Smooth muscle cell of the brain vasculature (primary cell): ENCODE measurements at regions not wholly inside any gene's neighbourhood (a gene's known extent, or its start where the extent isn't known, plus 50 kb on each side); places are given as distances from the start of the nearest gene placed in this dataset.

Source experiments
- DNase-seq: peaks from one replicate; pipeline ENCODE4 v3.0.0-alpha.2; 2012; ENCODE audit warnings: low read depth, low spot score

DNA sequence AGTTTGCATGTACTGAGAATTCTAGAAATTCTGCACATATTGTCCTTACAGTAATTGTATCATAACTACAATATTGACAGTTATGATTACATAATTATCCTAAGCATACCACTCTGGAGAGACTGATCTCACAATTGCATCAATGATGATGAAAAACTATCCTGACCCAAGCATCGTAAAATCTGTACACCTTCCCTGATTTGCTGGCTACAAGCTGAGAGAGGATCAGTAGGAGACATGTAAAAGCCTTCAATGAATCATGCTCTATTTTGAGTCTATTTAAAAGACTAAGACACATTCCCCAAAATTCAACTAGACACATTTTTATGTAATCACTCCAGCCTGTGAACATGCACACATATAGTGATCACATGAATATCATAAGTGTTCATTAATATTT is 1833.8 kb downstream of the EFNA5 start:
- DNase-seq: no peak

DNA sequence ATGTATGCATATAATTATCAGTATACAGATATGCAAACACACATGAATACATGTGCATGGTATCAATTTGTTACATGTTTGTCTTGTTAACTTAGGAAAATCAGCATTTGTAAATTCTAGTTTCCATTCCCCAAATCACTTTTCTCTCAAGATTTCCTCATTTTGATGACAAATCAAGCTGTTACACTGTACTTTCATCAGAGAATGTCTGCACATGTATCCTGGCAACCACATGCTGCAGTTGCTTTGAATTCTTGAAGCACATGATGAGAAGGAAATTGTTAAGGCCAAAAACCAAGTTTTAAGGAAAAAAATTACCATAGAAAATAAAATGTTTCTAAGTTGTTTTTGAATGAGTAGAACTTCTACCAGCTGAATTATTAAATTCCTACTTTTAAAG is 1834.5 kb downstream of the EFNA5 start:
- DNase-seq: no peak

DNA sequence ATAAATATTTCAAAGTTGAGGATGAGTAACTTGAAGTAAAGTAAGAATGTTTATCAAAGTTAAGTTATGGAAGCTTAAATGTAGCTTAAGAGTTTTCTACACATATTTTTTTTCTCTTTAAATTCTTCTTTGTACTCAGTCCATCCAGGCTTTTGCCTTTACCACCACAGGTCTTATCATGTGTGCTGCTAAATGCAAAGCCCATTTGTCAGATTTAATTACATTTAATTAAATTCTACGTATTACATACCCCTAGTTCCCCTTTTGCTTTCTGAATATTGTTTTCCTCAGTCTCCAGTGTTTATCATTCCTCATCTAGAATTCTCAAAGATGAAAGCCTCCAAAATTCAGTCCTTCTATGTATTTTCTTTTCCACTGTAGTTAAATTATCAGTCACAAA is 1841.9 kb downstream of the EFNA5 start:
- no peak for DNase-seq

DNA sequence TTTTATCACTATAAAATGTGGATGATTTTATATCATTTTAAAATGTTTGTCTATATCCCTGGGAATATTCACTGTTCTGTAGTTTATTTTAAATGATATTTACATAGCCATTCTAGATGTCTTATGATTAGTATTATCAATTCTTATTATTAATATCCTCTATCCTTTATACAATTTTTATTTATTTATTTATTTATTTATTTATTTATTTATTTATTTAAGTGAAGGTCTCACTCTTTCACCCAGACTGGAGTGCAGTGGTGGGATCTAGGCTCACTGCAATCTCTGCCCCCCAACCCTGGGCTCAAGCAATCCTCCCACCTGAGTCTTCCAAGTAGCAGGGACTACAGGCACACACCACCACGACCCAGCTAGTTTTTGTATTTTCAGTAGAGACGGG is 1848.9 kb downstream of the EFNA5 start:
- DNase-seq: no peak

DNA sequence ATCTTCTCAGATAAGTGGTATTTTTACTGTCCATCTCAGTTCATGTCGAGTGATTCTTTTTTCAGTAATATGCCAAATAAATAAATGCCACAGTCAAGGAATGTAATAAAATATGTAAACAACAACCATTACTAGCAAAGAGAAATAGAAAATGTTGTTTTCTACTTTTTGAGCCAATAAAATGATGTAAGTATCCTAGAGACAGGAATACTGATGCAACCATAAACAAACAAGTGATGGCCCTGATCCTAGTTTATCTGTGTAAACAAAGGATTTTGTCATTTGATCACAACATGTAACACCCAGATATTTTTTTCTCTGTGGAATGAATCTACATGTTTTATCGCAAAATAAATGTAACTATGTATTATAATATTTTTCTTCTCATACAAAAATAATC is 1852.8 kb downstream of the EFNA5 start:
- DNase-seq: no peak

DNA sequence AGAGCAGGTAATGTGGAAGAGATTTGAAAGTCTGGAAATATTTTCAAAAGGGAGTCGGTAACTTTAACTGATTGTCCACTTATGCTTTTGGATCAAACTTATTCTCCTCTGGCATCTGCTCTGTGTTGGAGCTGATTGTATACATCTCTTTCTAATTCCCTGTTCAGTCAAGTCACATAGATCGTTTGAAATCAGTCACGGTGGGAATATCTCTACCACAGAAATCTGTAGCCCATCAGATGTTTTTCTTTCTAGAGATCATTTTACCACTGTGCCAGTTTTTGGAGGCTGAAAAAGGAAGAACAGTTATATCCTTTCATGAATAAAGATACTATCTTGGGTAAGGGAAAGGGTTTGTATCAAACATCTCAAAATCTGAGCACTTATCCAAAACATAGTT is 1853.3 kb downstream of the EFNA5 start:
- DNase-seq: no peak

DNA sequence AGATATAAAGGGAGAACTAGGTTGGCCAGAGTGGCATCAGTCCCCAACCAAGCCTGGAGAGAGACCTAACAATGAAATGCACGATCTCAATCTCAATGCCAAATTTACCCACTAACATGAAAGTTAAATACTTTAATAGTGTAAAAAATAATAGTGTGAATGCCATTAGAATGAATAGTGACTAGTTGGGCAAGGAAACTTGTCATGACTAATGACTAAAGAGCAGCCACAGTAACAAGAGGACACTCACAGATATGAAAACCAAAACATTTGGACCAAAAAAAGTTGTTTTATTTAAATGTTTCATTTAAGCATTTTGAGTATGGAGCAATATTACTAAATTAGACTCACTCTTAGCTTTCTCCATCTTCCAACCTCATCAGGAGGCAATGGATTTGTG is 1853.8 kb downstream of the EFNA5 start:
- no peak for DNase-seq

DNA sequence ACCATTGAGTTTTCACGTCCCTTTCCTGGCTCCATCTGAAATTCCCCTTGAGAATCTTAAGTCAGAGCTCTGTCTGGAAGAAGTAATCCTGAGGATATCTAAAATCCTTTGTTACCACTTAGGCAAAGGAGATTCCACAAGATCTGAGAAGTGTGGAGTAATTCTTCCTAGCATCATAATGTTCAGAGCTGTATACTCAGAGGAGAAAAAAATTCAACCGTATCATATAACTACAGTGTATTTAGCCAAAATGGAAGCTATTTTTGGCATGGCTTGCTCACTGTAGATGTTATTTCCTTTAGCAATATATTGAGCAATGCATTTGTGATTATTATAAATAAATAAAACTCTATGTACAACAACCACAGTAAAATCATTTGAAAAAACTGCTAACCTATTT is 1858.4 kb downstream of the EFNA5 start:
- no peak for DNase-seq

DNA sequence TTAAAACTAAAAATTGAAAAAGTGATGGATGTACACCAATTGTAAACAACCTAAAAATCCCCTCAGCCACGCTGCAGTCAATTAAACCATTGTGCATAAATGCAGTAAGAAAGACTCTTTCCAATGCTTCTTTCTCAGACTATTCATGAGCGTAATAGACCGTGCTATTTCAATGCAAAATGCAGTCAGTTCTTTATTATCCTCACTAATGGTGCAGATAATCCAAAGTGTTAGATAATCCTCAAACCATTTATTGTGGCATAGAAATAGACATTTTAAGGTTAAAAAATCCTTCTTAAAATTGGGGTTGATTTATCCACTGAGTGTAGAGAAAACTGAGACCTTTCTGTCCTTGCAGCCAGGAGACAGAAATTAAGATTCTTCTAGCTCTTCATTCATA is 1862.8 kb downstream of the EFNA5 start:
- DNase-seq: no peak

DNA sequence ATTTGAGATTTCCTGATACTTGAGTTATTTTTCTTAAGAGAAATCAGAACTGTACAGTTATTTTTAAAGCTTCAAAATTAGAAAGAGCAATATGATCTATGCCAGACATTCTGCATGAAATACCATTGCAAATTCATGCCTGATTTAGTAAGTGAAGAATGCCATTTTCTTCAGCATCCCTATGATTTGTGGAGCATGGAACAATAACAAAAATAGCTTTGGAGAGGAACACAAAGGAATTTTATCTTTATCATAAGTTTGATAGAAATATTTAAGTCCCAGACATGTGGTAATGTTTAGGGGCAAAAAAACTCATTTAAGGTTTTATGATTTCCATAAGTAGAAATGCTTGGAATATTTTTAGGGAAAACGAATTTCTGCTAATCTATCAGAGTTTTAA is 1863.4 kb downstream of the EFNA5 start:
- DNase-seq: no peak

DNA sequence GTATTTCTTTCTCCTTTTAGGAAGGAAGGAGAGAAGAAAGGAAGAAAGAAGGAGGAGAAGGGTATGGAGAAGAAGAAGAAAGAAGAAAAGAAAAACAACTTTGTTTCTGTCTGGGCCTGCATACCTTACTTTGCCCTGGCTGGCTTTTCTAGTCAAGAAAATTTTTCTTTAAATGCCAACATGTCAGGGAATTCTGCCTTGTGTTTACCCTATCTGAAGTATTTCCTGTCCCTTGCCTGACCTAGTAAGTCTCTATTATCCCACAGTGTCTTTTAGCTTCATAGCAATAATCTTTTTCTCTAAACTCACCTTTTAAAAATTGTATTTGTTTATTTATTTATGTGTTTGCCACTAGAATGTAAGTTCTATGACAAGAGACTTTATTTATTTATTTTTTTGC is 1864.1 kb downstream of the EFNA5 start:
- no peak for DNase-seq

DNA sequence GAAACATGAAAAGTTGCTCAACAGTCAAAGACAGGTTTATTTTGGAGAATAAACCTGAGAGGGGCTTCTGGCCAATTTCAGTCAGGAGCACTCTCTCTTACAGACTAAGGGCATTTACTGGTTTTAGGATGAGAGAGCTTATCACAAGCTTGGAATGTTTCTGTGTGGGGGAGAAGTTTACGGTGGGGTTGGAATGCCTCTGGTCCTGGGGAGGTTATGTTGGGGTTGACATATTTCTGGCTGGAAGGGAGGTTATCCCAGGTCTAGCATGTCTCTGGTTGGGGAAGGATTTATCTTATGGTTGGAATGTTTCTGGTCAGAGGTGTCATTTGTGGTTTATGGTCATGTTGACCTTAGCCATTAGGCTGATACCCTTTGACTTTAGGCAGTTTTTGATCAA is 1867.3 kb downstream of the EFNA5 start:
- DNase-seq: no peak

DNA sequence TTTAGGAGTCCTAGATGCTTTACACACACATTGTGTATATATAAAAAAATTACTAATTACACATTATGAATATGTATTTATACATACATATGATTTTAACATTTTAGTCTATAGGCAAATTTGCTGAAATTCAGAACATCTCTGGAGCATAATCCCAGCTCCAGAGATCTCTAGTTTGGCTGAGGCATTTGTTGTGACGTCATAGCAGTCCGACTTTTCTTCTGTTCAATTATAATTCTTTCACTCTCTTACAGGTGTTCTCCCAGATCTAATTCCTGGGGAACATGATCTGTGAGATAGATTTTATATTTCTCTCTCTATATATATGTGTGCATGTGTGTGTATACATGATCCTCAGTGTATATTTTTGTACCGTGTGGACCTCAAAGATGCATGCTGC is 1876.2 kb downstream of the EFNA5 start:
- DNase-seq: no peak

DNA sequence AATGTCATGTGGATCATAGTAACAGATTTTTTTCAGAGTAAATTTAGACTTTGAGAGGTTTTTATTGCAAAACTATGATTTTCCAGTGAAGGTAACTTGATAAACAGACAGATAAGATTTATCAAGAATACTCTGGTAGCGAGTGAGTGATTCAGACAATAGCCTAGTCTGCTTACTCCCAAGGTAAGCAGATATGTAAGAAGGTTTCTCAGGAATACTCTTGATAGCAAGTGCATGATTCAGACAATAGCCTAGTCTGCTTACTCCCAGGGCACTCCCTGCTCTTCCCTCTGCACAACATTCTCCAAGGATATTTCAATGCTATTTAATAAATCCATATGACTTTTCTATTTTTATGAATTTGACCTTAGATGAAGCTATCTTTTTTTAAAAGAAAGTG is 1881.5 kb downstream of the EFNA5 start:
- no peak for DNase-seq

DNA sequence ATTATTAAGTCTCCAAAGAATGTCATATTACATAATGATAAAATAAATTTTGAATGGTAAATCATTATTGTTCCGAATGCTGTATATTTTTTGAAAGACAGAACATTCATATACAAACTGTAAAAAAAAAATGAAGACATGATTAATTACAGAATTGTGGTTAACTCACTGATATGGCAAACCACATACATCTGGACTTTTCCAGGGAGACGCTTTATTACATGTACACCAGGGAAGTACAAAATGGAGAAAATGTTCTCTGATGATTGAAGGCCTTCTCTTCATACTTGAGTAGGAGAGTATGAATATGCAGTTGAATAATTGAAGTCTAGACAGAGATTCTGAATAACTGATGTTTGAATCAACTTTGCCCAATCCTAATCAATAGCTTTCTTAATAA is 1886.9 kb downstream of the EFNA5 start:
- no peak for DNase-seq

DNA sequence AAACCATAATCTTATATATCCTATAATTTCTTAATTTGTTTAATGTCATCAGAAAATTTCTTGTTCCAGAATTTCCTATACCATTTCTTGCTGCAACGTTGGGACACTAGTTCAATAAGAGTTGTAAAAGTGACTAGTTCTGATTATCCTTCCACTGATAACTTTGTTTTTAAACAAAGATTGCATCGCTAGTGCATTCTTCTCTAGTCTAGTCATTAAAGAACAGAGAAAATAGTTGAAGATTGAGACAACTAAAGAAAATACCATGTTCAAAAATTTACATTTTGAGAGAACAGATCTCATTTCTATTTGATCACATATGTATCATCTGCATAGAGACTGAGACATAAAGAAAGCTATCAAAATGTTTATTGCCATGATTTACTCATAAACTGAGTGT is 1888.2 kb downstream of the EFNA5 start:
- no peak for DNase-seq

DNA sequence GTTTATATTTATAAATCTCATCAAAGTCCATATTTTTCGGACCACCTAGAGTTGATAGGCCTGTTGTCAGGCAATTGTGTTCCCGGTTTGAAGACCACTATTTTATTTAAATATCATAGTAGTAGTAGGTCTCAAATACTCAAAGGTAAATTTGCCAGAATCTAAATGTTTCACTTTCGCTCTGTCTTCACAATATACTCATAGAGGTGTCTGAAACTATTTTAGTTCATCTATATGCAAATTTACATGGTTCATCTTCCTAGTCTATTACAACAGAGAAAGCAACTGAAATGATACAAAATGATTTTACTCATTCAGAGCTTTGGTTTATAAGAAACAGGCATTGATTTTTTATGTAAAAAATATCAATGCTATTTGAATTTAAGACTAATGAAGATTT is 1897.5 kb downstream of the EFNA5 start:
- no peak for DNase-seq

DNA sequence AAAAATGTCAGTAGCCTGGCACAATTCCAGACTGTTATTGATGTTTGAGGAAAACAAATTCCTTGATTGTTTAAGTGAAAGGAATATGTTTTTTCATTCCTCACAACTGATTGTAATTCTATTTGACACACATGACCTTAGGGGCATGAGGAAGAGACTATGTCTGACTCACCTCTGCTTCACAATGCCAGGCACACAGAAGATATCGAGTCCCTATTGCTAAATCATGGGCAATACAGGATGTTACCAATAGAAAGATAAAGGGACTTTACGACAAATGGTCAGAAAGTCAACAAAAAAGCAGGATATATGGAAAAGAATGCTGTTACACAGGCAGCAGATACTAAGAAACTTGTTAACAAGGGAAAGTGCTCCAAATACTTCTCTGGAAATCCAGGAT is 1903.5 kb downstream of the EFNA5 start:
- no peak for DNase-seq

DNA sequence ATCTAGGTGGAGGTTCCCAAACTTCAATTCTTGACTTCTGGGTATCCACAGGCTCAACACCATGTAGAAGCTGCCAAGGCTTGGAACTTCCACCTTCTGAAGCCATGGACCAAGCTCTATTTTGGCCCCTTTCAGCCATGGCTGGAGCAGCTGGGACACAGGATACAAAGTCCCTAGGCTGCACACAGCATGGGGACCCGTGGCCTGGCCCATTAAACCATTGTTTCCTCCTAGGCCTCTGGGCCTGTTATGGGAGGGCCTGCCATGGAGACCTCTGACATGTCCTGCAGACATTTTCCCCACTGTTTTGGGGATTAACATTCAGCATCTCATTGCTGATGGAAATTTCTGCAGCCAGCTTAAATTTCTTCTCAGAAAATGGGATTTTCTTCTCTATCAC is 1908.0 kb downstream of the EFNA5 start:
- DNase-seq: no peak

DNA sequence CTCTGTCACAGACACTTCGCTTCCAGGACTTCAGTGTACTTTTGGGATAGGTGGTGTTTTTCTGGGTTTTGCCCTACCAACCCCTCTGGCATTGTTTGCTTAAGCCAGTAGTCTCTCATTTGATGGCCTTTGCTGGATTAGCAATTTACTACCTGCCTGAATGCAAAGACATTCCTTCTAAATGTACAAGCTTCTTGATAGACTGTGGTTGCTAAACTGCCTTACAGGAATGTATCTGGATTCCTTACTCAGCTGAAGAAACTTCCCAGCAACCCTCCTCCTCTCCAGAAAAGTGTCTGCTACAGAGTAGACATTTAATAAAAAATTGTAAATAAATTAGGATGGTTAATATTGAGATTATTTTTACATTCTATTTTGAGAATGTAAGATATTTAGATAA is 1916.7 kb downstream of the EFNA5 start:
- DNase-seq: no peak

DNA sequence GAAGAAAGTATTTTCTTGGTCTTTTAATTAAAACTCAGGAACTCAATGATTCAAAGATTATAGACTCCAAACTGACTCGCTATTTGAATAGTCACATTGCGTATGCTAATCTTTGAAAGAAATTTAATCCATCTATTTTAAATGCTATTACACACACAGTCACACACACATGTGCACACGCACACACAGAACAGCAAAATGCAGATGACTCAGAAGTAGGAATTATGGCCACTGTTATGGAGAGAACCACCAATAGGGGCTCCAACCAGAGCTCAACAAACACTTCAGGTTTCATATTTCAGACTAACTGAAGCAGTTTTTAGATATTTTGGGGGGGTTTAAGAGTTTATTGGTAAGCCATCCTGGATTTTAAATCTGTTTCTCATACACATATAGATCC is 1917.9 kb downstream of the EFNA5 start:
- no peak for DNase-seq

DNA sequence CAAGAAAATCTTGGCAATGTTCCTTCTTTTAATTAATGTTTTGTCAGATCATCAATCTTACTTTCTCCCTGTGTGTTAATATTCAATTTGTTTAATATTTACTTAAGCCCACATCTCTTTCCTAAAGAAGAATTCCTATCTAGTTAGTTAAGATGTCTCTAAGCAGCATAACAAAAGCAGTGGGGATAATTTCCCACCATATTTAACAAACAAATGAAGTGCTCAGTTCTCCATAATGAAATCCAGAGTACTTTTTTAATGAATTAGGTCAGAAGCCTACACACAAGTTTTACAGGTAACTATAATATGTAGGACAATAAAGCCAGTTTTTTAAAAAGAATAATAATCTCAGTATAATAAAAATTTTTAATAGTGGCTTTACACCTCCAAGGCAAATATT is 1918.8 kb downstream of the EFNA5 start:
- DNase-seq: no peak

DNA sequence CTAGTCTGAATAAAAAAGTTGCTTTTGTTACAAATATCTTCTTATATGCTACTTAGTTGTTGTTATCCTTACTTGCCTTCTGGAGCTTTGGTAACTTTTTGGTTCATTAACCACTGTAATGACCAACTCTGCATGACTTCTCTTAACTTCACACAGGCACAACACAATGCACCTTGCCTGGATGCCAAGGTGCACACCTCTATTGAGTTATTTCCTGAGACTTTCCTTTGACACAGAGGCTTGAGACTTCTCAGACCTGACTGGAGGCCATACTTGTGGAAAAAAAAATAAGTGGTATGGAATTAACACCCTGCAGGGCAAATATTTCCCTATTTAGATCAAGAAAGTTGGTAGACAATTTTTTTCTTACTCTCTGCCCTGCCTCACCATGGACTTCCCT is 1925.6 kb downstream of the EFNA5 start:
- DNase-seq: no peak

DNA sequence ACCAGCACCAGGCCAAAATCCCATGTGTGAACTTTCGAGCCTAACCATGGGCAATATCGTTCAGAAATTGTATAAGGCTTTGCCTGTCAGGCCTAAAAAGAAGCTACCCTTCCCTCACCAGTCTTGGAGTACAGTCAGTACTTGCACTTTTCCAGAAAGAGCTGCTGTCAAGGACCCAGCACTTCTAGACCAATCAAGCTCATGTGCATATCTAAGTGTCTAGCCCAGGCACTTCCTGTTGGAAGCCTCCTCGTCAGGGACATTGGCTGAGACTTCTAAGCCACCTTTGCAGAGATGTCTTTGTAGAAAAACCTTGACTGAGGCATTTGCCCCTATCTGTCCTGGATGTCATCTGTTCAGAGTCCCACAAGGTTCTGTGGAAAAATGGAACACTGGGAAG is 1930.5 kb downstream of the EFNA5 start:
- DNase-seq: no peak

DNA sequence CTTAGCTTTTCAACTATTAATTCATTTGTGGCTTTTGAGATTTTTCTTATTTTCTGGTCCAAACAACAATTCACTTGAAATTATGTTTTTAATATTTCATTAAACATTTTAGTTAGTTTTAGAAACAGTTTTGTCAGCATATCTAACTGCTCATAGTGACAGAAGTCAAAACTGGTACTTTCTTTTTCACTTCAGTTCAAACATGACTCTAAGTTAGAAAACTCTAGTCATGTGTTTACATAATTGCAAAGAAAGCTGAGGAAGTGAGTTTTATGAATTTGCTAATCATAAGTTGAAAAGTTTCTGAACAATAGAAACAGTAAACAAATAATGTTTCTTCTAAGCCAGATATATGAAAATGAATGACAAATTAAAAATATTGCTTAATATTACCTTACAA is 1931.0 kb downstream of the EFNA5 start:
- no peak for DNase-seq
